SU-DHL-6 (cell line): ENCODE measurements at regions not wholly inside any gene's neighbourhood (a gene's known extent, or its start where the extent isn't known, plus 50 kb on each side); places are given as distances from the start of the nearest gene placed in this dataset.

Experiments used
- H2AFZ ChIP-seq: fragments of 200-600 bp; sonication (generic); 2 replicates; pipeline ENCODE4 v1.6.1; 2014; ENCODE audit warnings: low read depth, mild to moderate bottlenecking, moderate library complexity, mixed read lengths, antibody characterized with exemption, low read length; ENCODE audit not compliant: severe bottlenecking
- H3F3A ChIP-seq: fragments of 200-600 bp; shearing (Covaris generic); 2 replicates; pipeline ENCODE4 v1.6.0; 2016; ENCODE audit warnings: antibody characterized with exemption, mild to moderate bottlenecking; ENCODE audit not compliant: insufficient read depth
- H3K27ac ChIP-seq: fragments of 200-600 bp; sonication (generic); 2 replicates; pipeline ENCODE4 v1.5.1; 2016; ENCODE audit warnings: low read depth, mild to moderate bottlenecking, low read length, moderate library complexity, mixed read lengths
- H3K27me3 ChIP-seq: fragments of 200-600 bp; sonication (generic), shearing (Covaris generic); 2 replicates; pipeline ENCODE4 v1.6.0; 2014; ENCODE audit warnings: mild to moderate bottlenecking, low read length
- H3K36me3 ChIP-seq: fragments of 200-600 bp; sonication (generic); 2 replicates; pipeline ENCODE4 v1.6.1; 2014; ENCODE audit warnings: mild to moderate bottlenecking, low read length, mixed read lengths
- H3K4me2 ChIP-seq: fragments of 300-600, 200-600 bp; shearing (Covaris generic), sonication (generic); 2 replicates; pipeline ENCODE4 v1.6.0; 2014; ENCODE audit warnings: low read length, low read depth, mild to moderate bottlenecking; ENCODE audit not compliant: poor library complexity, severe bottlenecking
- H3K4me3 ChIP-seq: fragments of 200-600 bp; sonication (generic); 2 replicates; pipeline ENCODE4 v1.5.1; 2014; ENCODE audit warnings: antibody characterized with exemption, low read length, mild to moderate bottlenecking, mixed read lengths; ENCODE audit not compliant: insufficient read depth, poor library complexity, severe bottlenecking
- H3K79me2 ChIP-seq: fragments of 200-600 bp; sonication (generic); 2 replicates; pipeline ENCODE4 v1.6.1; 2014; ENCODE audit warnings: mild to moderate bottlenecking, low read length, moderate library complexity; ENCODE audit not compliant: insufficient read depth
- H3K9ac ChIP-seq: fragments of 200-600 bp; sonication (generic); 2 replicates; pipeline ENCODE4 v1.7.0; 2014; ENCODE audit warnings: mild to moderate bottlenecking, low read length
- H3K9me2 ChIP-seq: fragments of 200-600 bp; sonication (generic); replicated peaks from 2 replicates; pipeline ENCODE4 v1.6.1; 2014; ENCODE audit warnings: low read length; ENCODE audit not compliant: insufficient read depth
- H3K9me3 ChIP-seq: fragments of 200-600 bp; sonication (generic); 2 replicates; pipeline ENCODE4 v1.6.1; 2014; ENCODE audit warnings: low read length, mixed read lengths; ENCODE audit not compliant: insufficient read depth
- H4K20me1 ChIP-seq: fragments of 200-600 bp; sonication (generic); 2 replicates; pipeline ENCODE4 v1.6.1; 2014; ENCODE audit warnings: low read depth, mild to moderate bottlenecking, antibody characterized with exemption, low read length, moderate library complexity, mixed read lengths
- CTCF ChIP-seq: fragments of 200-600 bp; sonication (generic); IDR thresholded peaks from one replicate; pipeline ENCODE4 v1.5.1; 2017; ENCODE audit warnings: antibody characterized with exemption, mild to moderate bottlenecking, low read length, moderate library complexity; ENCODE audit not compliant: insufficient read depth, poor library complexity, severe bottlenecking
- EZH2phosphoT487 ChIP-seq: fragments of 200-600 bp; sonication (generic), shearing (Covaris generic); conservative IDR thresholded peaks from 2 replicates; pipeline ENCODE4 v1.6.1; 2018; ENCODE audit warnings: mild to moderate bottlenecking, antibody characterized with exemption, low read length, moderate library complexity, mixed read lengths

- Histone ChIP-seq H3K79me2 (no peaks in the 10 kb centered on the region), H3F3A (no peaks in the 10 kb centered on the region), H3K27ac (no peak overlapping the region), H3K9me2 (no peaks in the 10 kb centered on the region), H3K4me2 (no peak overlapping the region), H3K27me3 (no peaks in the 10 kb centered on the region), H3K36me3 (no peaks in the 10 kb centered on the region), H3K9me3 (no peaks in the 10 kb centered on the region), H3K4me3 (no peak overlapping the region), H2AFZ (no peak overlapping the region), H3K9ac (no peak overlapping the region), H4K20me1 (no peaks in the 10 kb centered on the region)
- no peak for TF ChIP-seq CTCF
- no peak for TF ChIP-seq EZH2phosphoT487
Observed at GRCh38 chr1:221032637-221033280, 153.5 kb downstream of the HLX start.

GRCh38 chr1:221035662-221036153 is 156.5 kb downstream of the HLX start:
- H3K4me3 ChIP-seq, result no peak overlapping the region
- no peak overlapping the region for H3K27ac ChIP-seq
- no peak overlapping the region for H3K4me2 ChIP-seq
- no peak overlapping the region for H3K9ac ChIP-seq
- TF ChIP-seq EZH2phosphoT487 (no peak), CTCF (no peak)
- H2AFZ ChIP-seq, result no peak overlapping the region
- no peaks in the 10 kb centered on the region for H3K36me3 ChIP-seq
- no peaks in the 10 kb centered on the region for H3K79me2 ChIP-seq
- H4K20me1 ChIP-seq, result no peaks in the 10 kb centered on the region
- H3K9me3 ChIP-seq, result no peaks in the 10 kb centered on the region
- H3K27me3 ChIP-seq, result no peaks in the 10 kb centered on the region
- no peaks in the 10 kb centered on the region for H3F3A ChIP-seq
- no peaks in the 10 kb centered on the region; the same call in 1 of the 2 replicates for H3K9me2 ChIP-seq

- H4K20me1 ChIP-seq, result no peaks in the 10 kb centered on the region
- no peaks in the 10 kb centered on the region; the same call in 1 of the 2 replicates for H3K9me2 ChIP-seq
- TF ChIP-seq EZH2phosphoT487, result no peak
- TF ChIP-seq CTCF, result no peak
- no peaks in the 10 kb centered on the region for H3K9me3 ChIP-seq
- H3K36me3 ChIP-seq, result no peaks in the 10 kb centered on the region
- no peak overlapping the region for H3K9ac ChIP-seq
- H3K4me2 ChIP-seq, result no peak overlapping the region
- H3K27ac ChIP-seq, result no peak overlapping the region
- no peaks in the 10 kb centered on the region for H3F3A ChIP-seq
- no peak overlapping the region for H2AFZ ChIP-seq
- H3K4me3 ChIP-seq, result no peak overlapping the region
- H3K79me2 ChIP-seq, result no peaks in the 10 kb centered on the region
- no peaks in the 10 kb centered on the region for H3K27me3 ChIP-seq
Observed at GRCh38 chr1:221039616-221040015, 160.4 kb downstream of the HLX start.
